ENCODE measurements at regions not wholly inside any gene's neighbourhood (a gene's known extent, or its start where the extent isn't known, plus 50 kb on each side); places are given as distances from the start of the nearest gene placed in this dataset.

GRCh38 chr2:19799881-19800780 lies 101.7 kb downstream of the TTC32 start:
- TF ChIP-seq YY1 (IDR thresholded peaks at IDR 0.05; ENCODE audit: insufficient read depth, insufficient read length): no peak
- TF ChIP-seq ZNF274 (IDR thresholded peaks at IDR 0.05; ENCODE audit: low read depth, low read length): no peak
- TF ChIP-seq SUZ12 (IDR thresholded peaks at IDR 0.05; ENCODE audit: extremely low read depth, insufficient read depth, insufficient read length): no peak
